ENCODE measurements at regions not wholly inside any gene's neighbourhood (a gene's known extent, or its start where the extent isn't known, plus 50 kb on each side); places are given as distances from the start of the nearest gene placed in this dataset.

GRCh38 chr5:106574820-106575219, 1095.9 kb downstream of the EFNA5 start:
- TF ChIP-seq CTCF (IDR thresholded peaks at IDR 0.05; ENCODE audit: low read depth, low read length, missing input control) (no peak), GABPA (IDR thresholded peaks at IDR 0.05 in 1 of 2, conservative IDR thresholded peaks at IDR 0.05 in 1 of 2) (no peak), EGR1 (IDR thresholded peaks at IDR 0.05; ENCODE audit: low read depth in 2 of 2) (no peak)

All from liver (tissue), 3 donors.